ENCODE measurements at regions not wholly inside any gene's neighbourhood (a gene's known extent, or its start where the extent isn't known, plus 50 kb on each side); places are given as distances from the start of the nearest gene placed in this dataset.

GRCh38 chr16:14346278-14347142 is 275.4 kb downstream of the MRTFB start:
- no peak for FAIRE-seq
- RAD21 ChIA-PET (ENCODE audit: unreplicated experiment) = no interaction called here
- Histone ChIP-seq H4K20me1 (ENCODE audit: control insufficient read depth, insufficient read depth) (no peaks in the 10 kb centered on the region), H3K4me1 (ENCODE audit: control insufficient read depth, insufficient read depth, low read length) (peaks cover 14% of the 10 kb centered on the region), H2AFZ (ENCODE audit: control insufficient read depth, low read depth, low read length) (no peak overlapping the region), H3K36me3 (ENCODE audit: control insufficient read depth in 2 of 2, insufficient read depth in 2 of 2, low read length in 1 of 2) (no peaks in the 10 kb centered on the region), H3K4me3 (no peak overlapping the region), H3K79me2 (ENCODE audit: control insufficient read depth, insufficient read depth, low read length) (no peaks in the 10 kb centered on the region), H3K27me3 (replicated peaks in 1 of 2; ENCODE audit: control insufficient read depth in 2 of 2, insufficient read depth in 2 of 2, low read length in 1 of 2) (no peaks in the 10 kb centered on the region), H3K27ac (ENCODE audit: control insufficient read depth, insufficient read depth) (no peak overlapping the region), H3K9me3 (replicated peaks; ENCODE audit: control insufficient read depth, insufficient read depth, low read length) (no peaks in the 10 kb centered on the region; the same call in 2 of the 3 replicates), H3K4me2 (ENCODE audit: control insufficient read depth, insufficient read depth) (no peak overlapping the region), H3K9ac (ENCODE audit: control insufficient read depth, insufficient read depth, low read length) (no peak overlapping the region)
- BruUV-seq (replicated peaks) = no TSS peak
- POLR2A ChIA-PET = no interaction called here
- no peak for DNase-seq (ENCODE audit: low read depth, low spot score)
- intact Hi-C loops (cut with micrococcal nuclease; ENCODE audit: unreplicated experiment) = no loop called here
- WGBS (ENCODE audit: insufficient coverage, insufficient replicate concordance, low lambda C conversion rate, missing lambda C conversion rate) = 82% methylated on average over 9 of the region's 9 CpGs
- CTCF ChIA-PET = no interaction called here
- no peak for ATAC-seq
- SMC1A ChIA-PET (ENCODE audit: uncharacterized antibody, unreplicated experiment) = no interaction called here
- in situ Hi-C loops (cut with MboI) = no loop called here
- TF ChIP-seq NFXL1 (IDR thresholded peaks at IDR 0.05; ENCODE audit: borderline replicate concordance) (no peak), ZNF207 (IDR thresholded peaks at IDR 0.05; ENCODE audit: borderline replicate concordance) (no peak), E2F4 (IDR thresholded peaks at IDR 0.05; ENCODE audit: low read depth, low read length) (no peak), EZH2 (IDR thresholded peaks at IDR 0.05; ENCODE audit: borderline replicate concordance, control insufficient read depth, low read depth, low read length) (no peak), KLF5 (IDR thresholded peaks at IDR 0.05; ENCODE audit: partially characterized antibody) (no peak), ZZZ3 (IDR thresholded peaks at IDR 0.05; ENCODE audit: control insufficient read depth, insufficient read length, low read depth) (no peak), RAD21 (IDR thresholded peaks at IDR 0.05; ENCODE audit: insufficient read depth, low read depth, low read length) (no peak), SPI1 (IDR thresholded peaks at IDR 0.05; ENCODE audit: borderline replicate concordance, insufficient read depth, low read depth, low read length) (no peak), CREB1 (IDR thresholded peaks at IDR 0.05; ENCODE audit: low read depth) (no peak), TCF3 (IDR thresholded peaks at IDR 0.05; ENCODE audit: borderline replicate concordance, insufficient read depth, low read depth, low read length) (no peak), EED (IDR thresholded peaks at IDR 0.05; ENCODE audit: low read depth) (no peak), CBX3 (IDR thresholded peaks at IDR 0.05; ENCODE audit: borderline replicate concordance, low read depth) (no peak), ZNF687 (IDR thresholded peaks at IDR 0.05) (no peak), IRF3 (IDR thresholded peaks at IDR 0.05) (no peak), HDAC6 (IDR thresholded peaks at IDR 0.05; ENCODE audit: unreplicated experiment) (no peak), SMAD1 (IDR thresholded peaks at IDR 0.05; ENCODE audit: low read depth, partially characterized antibody) (no peak), CHD2 (IDR thresholded peaks at IDR 0.05; ENCODE audit: borderline replicate concordance, low read depth, low read length) (no peak)
